ENCODE measurements at regions not wholly inside any gene's neighbourhood (a gene's known extent, or its start where the extent isn't known, plus 50 kb on each side); places are given as distances from the start of the nearest gene placed in this dataset.

DNA sequence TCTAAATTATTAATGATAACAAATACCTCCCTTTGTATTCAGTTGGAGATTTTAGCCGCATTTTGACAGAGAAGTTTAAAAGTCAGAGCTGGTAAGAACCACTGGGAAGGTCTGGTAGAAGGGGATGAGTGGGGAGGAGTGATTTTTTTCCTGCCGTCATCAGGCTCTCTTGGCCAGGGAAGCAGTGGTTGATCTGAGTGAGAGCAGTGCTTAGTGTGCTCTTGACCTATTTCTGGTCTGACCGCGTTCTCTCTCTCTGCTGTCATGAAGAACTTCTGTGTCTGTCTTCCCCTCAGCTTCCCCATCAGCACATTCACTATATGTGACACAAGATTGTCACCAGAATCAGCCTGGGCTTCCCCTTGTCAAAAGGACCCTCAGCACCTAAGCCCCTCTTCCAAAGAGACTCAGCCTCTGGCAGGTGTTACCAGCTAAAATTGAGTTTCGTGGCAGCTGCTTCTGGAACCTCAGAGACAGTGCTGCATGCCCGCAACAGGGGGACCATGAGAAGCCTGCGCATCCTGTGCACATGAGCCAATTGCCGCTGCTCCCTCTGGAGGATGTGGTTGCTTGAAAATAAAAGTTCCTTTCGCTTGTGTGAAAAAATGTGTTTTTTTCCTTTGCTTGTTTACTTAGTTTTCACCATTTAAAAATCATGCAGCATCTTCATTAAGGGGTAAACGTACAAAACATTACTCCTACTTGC, 268.9 kb downstream of the C4orf33 start:
- intact Hi-C loops (cut with DNase I; ENCODE audit: low total_unique reads) = loop anchor here (5.0 kb wide), 1 partner anchor 277 kb away; no protein-coding TSS in a partner anchor
- no peak for DNase-seq

GRCh38 chr4:129369361-129370010, 273.5 kb downstream of the C4orf33 start:
- TF ChIP-seq, protein P1, sequence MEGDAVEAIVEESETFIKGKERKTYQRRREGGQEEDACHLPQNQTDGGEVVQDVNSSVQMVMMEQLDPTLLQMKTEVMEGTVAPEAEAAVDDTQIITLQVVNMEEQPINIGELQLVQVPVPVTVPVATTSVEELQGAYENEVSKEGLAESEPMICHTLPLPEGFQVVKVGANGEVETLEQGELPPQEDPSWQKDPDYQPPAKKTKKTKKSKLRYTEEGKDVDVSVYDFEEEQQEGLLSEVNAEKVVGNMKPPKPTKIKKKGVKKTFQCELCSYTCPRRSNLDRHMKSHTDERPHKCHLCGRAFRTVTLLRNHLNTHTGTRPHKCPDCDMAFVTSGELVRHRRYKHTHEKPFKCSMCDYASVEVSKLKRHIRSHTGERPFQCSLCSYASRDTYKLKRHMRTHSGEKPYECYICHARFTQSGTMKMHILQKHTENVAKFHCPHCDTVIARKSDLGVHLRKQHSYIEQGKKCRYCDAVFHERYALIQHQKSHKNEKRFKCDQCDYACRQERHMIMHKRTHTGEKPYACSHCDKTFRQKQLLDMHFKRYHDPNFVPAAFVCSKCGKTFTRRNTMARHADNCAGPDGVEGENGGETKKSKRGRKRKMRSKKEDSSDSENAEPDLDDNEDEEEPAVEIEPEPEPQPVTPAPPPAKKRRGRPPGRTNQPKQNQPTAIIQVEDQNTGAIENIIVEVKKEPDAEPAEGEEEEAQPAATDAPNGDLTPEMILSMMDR (IDR thresholded peaks at IDR 0.05) = no peak

More for the DNA sequence above, 268.9 kb downstream of the C4orf33 start:
- Histone ChIP-seq H3K27me3 (no peaks in the 10 kb centered on the region), H3K4me3 (no peak overlapping the region), H3K4me1 (no peaks in the 10 kb centered on the region), H3K9me3 (no peaks in the 10 kb centered on the region), H3K27ac (no peak overlapping the region), H3K36me3 (no peaks in the 10 kb centered on the region)
- TF ChIP-seq, protein P1 (IDR thresholded peaks at IDR 0.05) = no peak

GRCh38 chr4:129371065-129371464, 275.1 kb downstream of the C4orf33 start:
- H3K36me3 ChIP-seq = no peaks in the 10 kb centered on the region

More at GRCh38 chr4:129369361-129370010, 273.5 kb downstream of the C4orf33 start:
- no peak overlapping the region for H3K27ac ChIP-seq
- intact Hi-C loops (cut with DNase I; ENCODE audit: low total_unique reads) = no loop called here
- no peaks in the 10 kb centered on the region for H3K9me3 ChIP-seq
- DNase-seq = no peak
- no peak overlapping the region for H3K4me3 ChIP-seq
- no peaks in the 10 kb centered on the region for H3K36me3 ChIP-seq
- no peaks in the 10 kb centered on the region for H3K4me1 ChIP-seq
- H3K27me3 ChIP-seq = no peaks in the 10 kb centered on the region

GRCh38 chr4:129371926-129372325, 276.0 kb downstream of the C4orf33 start:
- intact Hi-C loops (cut with DNase I; ENCODE audit: low total_unique reads) = no loop called here
- Histone ChIP-seq H3K27ac (no peak overlapping the region), H3K36me3 (no peaks in the 10 kb centered on the region), H3K4me1 (no peaks in the 10 kb centered on the region), H3K4me3 (no peak overlapping the region), H3K27me3 (no peaks in the 10 kb centered on the region), H3K9me3 (no peaks in the 10 kb centered on the region)
- no peak for DNase-seq
- TF ChIP-seq, protein P1 (IDR thresholded peaks at IDR 0.05) = no peak

More at GRCh38 chr4:129371065-129371464, 275.1 kb downstream of the C4orf33 start:
- Histone ChIP-seq H3K4me3 (no peak overlapping the region), H3K27ac (no peak overlapping the region), H3K4me1 (no peaks in the 10 kb centered on the region), H3K27me3 (no peaks in the 10 kb centered on the region), H3K9me3 (no peaks in the 10 kb centered on the region)
- intact Hi-C loops (cut with DNase I; ENCODE audit: low total_unique reads) = no loop called here
- TF ChIP-seq, protein P1 (IDR thresholded peaks at IDR 0.05) = no peak
- no peak for DNase-seq

- Histone ChIP-seq H3K4me1 (no peaks in the 10 kb centered on the region), H3K27me3 (no peaks in the 10 kb centered on the region), H3K9me3 (no peaks in the 10 kb centered on the region), H3K36me3 (no peaks in the 10 kb centered on the region), H3K4me3 (no peak overlapping the region), H3K27ac (no peak overlapping the region)
- no peak for DNase-seq
- TF ChIP-seq, protein P1 (IDR thresholded peaks at IDR 0.05) = no peak
- intact Hi-C loops (cut with DNase I; ENCODE audit: low total_unique reads) = no loop called here
Measured at GRCh38 chr4:129377131-129377845, 281.3 kb downstream of the C4orf33 start.
